GM12872 (cell line): ENCODE measurements at regions not wholly inside any gene's neighbourhood (a gene's known extent, or its start where the extent isn't known, plus 50 kb on each side); places are given as distances from the start of the nearest gene placed in this dataset.

ENCODE experiments used
- TF ChIP-seq, protein P1 (sequence below): IDR thresholded peaks from 3 replicates; pipeline ENCODE4 v1.5.1; 2011; ENCODE audit warnings: low read depth, mild to moderate bottlenecking, low read length, moderate library complexity; ENCODE audit not compliant: insufficient read depth

DNA sequence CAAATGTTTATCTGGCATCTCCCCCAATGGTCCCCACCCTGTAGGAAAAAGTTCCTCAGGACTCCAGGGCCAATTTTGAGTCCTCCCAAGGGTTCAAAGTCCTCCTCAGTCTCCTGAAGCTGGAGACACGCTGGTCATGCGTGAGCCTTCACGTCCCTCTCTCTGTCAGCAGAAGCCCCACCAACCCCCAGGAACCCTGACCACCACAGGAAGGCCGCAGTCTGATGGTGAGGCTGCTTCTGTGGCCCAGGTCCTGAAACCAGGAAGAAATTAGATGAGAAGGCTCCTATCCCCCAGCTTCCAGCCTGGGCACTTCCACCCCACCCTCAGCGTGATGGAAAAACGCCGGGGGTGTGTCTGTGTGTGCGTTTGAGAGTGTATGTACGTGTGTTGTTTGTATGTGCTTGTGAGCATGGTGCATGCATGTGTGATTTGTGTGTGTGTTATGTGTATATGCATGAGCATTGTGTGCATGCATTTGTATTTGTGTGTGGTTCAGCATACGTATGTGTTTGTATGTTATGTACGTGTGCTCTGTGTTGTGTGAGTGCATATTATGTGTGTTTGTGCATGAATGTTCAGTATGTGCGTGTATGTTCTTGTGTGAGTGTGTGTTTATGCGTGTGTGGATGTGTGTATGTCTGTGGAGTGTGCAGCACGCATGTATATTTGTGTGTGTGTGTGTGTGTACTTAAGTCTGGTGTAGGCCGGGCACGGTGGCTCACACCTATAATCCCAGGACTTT lies 92.5 kb downstream of the SIK1 start:
- TF ChIP-seq, protein P1, sequence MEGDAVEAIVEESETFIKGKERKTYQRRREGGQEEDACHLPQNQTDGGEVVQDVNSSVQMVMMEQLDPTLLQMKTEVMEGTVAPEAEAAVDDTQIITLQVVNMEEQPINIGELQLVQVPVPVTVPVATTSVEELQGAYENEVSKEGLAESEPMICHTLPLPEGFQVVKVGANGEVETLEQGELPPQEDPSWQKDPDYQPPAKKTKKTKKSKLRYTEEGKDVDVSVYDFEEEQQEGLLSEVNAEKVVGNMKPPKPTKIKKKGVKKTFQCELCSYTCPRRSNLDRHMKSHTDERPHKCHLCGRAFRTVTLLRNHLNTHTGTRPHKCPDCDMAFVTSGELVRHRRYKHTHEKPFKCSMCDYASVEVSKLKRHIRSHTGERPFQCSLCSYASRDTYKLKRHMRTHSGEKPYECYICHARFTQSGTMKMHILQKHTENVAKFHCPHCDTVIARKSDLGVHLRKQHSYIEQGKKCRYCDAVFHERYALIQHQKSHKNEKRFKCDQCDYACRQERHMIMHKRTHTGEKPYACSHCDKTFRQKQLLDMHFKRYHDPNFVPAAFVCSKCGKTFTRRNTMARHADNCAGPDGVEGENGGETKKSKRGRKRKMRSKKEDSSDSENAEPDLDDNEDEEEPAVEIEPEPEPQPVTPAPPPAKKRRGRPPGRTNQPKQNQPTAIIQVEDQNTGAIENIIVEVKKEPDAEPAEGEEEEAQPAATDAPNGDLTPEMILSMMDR: no peak

DNA sequence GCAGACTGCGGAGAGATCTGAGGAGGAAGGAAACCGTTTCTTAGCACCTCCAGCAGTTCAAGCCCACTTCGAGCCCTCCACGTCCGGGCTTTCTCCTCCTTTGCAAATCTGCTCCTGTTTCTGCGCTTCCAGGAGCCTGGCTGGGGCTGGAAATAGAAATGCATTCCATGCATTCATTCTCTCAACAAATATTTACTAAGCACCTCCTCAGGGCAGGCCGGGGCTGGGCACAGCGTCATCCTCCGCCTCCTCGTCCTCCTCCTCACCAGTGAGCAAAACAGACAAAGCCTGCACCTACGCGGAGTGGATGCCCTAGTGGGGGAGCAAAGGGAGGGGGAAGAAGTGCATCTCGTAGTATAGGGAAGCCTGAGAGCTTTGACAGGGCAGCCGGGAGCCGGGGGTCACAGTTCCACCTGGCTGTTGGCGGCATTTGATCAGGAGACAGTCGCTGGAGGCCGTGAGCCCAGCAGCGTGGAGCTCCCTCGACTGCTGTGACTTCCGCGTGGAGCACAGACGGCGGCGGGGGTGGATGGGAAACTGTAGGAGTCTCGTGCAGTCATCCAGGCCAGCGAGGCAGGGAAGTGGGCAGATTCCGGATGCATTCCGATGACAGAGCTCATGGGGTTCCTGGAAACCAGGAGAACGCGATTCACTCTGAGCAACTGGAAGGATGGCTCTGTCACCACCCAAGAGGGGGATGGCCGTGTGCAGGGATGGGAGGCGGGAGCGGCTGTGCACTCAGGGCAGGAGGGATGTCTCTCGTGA lies 93.5 kb downstream of the SIK1 start:
- TF ChIP-seq, protein P1: no peak

DNA sequence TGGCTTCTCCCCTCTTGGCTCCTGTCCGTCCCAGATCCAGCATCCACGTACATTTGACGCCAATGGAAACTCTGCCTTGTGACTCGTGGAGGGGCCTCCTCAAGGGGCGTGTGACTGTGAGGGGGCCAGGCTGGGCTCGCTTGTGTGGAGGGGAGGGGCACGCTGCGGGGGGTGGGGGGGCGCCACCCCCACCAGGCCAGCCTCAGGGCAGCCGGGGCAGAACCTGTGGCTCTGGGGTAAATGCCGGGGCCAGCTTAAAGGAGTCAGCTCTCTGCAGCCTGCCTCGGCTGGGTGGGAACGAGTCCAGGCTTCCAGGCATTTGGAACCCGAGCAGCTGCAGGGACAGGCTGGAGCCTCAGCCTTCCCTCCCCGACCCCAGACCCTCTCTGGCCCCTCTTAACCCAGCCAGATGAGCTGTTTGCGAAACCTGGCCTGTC lies 94.1 kb downstream of the SIK1 start:
- TF ChIP-seq, protein P1: no peak

DNA sequence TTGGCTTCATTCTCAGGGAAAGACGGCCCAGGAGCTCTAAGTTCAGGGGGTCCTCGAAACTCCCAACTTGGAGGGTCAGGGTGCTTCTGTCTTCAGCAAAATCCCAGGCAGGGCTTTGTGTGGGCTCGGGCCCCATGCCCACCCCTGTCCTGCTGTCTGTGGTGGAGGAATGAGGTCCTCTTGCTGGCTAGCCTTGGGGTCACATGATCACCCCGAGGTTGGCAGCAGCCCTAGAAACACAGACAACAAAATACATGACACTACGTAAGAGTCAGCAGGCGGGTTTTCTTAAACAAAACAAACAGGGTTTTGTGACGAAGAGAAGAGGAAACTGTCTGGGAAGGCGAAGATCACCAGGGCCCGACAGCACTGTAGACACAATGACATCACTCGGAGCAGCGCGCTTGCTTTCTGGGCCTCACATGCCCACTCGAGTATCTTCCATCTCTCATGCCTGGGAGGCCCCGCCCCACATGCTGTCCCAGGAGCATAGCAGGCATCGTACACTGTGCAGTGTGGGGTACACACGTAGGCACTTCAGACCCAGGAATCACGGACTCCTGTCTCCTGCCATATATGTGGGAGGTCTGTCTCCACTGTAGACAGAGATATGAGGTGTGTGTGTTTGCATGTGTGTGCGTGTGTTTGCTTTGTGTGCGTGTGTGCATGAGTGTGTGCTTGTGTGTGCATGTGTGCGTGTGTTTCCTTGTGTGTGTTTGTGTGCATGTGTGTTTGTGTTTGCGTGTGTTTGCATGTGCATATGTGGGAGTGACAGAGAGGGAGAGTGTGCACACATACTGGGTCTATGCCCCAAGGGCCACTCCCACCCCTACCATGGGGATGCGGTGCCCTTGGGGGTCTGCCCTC lies 94.7 kb downstream of the SIK1 start:
- TF ChIP-seq, protein P1: no peak

DNA sequence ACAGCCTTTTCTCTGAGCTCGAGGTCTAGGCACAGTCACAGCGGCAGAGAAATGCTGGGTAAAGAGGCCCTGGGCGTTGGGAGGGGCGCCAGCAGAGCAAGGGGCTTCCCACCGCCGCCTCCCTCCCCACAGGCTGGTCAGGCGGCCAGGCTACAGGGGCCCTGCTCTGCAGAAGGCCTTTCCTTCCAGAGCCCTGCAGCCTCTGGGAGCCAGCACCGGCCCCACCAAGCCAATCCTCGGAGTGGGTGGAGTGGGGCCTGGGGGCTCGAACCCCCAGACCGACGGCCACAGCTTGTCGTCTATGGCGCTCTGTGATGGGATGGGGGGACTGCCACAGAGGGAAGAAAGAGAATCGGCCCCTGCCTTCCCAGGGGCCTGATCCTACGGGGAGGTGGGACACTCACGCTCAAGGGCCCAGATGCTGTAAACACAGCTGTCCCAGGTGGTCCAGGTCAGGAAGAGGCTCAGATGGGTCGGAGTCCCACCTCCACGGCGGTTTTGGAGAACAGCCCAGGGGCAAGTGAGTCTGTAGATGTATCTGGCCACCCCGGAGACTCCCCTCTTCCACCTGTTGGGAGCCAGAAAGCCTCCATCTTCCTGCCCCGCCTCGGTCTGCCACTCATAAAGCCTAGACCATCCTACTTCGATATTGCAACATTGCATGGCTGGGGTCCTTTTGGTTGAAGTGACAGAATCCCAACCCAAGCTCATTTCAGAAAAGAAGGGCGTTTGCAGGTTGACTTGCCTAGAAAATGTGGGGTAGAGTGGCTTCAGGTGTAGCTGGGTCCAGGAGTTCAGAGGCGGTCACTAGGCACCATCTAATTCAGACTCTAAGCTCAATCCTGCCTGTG lies 95.6 kb downstream of the SIK1 start:
- TF ChIP-seq, protein P1: no peak

DNA sequence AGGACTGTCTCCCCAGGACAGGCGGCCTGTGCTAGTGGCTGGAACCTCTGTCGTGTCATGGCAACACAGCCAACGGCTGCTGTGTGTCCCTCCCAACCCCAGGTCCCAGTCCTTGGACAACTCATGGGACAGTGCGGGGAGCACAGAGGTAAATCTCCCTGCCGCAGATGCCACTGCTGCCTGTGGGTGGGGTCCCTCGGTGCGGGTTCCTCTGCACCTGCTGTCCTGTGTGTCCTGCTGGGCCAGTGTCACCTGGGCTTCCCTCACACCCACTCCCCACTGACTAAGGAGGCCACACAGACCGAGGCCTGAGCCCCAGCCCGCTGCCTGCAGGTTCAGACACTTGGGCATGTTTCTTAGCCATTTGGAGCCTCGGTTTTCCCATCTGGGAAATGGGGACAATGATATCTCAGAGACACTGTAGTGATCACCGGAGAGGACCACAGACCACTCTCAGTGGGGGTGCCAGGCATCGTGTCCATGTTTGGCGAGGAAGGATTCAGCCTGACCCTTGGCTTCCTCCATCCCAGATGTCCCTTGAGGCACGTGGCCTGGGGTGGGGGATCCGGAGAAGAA lies 96.5 kb downstream of the SIK1 start:
- TF ChIP-seq, protein P1: no peak
